Fibroblast of lung (primary cell): ENCODE measurements at regions not wholly inside any gene's neighbourhood (a gene's known extent, or its start where the extent isn't known, plus 50 kb on each side); places are given as distances from the start of the nearest gene placed in this dataset.

ENCODE experiments used
- CTCF ChIP-seq, 2 donors: IDR thresholded peaks in 1 of 2; conservative IDR thresholded peaks in 1 of 2; 1 replicate in 1 of 2; 2 replicates in 1 of 2; pipeline ENCODE4 v1.5.1; 2011 to 2012; ENCODE audit warnings: low read length in 2 of 2, control low read depth in 1 of 2, inconsistent platforms in 1 of 2, low read depth in 1 of 2, mild to moderate bottlenecking in 1 of 2
- EZH2 ChIP-seq: IDR thresholded peaks from 2 replicates; pipeline ENCODE4 v1.5.1; 2012; ENCODE audit warnings: low read length, control low read depth, mild to moderate bottlenecking; ENCODE audit errors: missing control alignments

- TF ChIP-seq CTCF (conservative IDR thresholded peaks at IDR 0.05 in 1 of 2, IDR thresholded peaks at IDR 0.05 in 1 of 2; ENCODE audit: low read depth in 1 of 2, low read length in 2 of 2), result no peak
- no peak for TF ChIP-seq EZH2
Measured at GRCh38 chr21:23725576-23725975, 1881.7 kb downstream of the MRPL39 start.
